Ishikawa (cell line): ENCODE measurements at regions not wholly inside any gene's neighbourhood (a gene's known extent, or its start where the extent isn't known, plus 50 kb on each side); places are given as distances from the start of the nearest gene placed in this dataset.

Experiments used
- CEBPB ChIP-seq: IDR thresholded peaks from 2 replicates; pipeline ENCODE4 v1.6.1; 2012
- CREB1 ChIP-seq: IDR thresholded peaks from 2 replicates; pipeline ENCODE4 v1.6.1; 2012; ENCODE audit warnings: low read depth
- EGR1 ChIP-seq: IDR thresholded peaks from 2 replicates; pipeline ENCODE4 v1.6.1; 2012
- EP300 ChIP-seq: IDR thresholded peaks from 2 replicates; pipeline ENCODE4 v1.6.1; 2012; ENCODE audit warnings: borderline replicate concordance
- FOXM1 ChIP-seq: IDR thresholded peaks from 2 replicates; pipeline ENCODE4 v1.6.1; 2012; ENCODE audit warnings: low read depth, borderline replicate concordance
- NFIC ChIP-seq: IDR thresholded peaks from 2 replicates; pipeline ENCODE4 v1.6.1; 2012
- RAD21 ChIP-seq: IDR thresholded peaks from 2 replicates; pipeline ENCODE4 v1.6.1; 2012; ENCODE audit warnings: low read depth
- TAF1 ChIP-seq: IDR thresholded peaks from 2 replicates; pipeline ENCODE4 v1.6.1; 2012; ENCODE audit warnings: low read depth, mild to moderate bottlenecking
- TCF12 ChIP-seq: IDR thresholded peaks from 2 replicates; pipeline ENCODE4 v1.6.1; 2012; ENCODE audit warnings: low read depth
- TEAD4 ChIP-seq: IDR thresholded peaks from 2 replicates; pipeline ENCODE4 v1.6.1; 2012
- YY1 ChIP-seq: IDR thresholded peaks from 2 replicates; pipeline ENCODE4 v1.6.1; 2012; ENCODE audit warnings: low read depth
- ZBTB7A ChIP-seq: IDR thresholded peaks from 2 replicates; pipeline ENCODE4 v1.6.1; 2012; ENCODE audit warnings: low read depth
- TF ChIP-seq, protein P1 (sequence below): IDR thresholded peaks from 2 replicates; pipeline ENCODE4 v1.6.1; 2012; ENCODE audit warnings: low read depth, mild to moderate bottlenecking
- TF ChIP-seq, protein P2 (sequence below): IDR thresholded peaks from 2 replicates; pipeline ENCODE4 v1.6.1; 2012
- TF ChIP-seq, protein P3 (sequence below): IDR thresholded peaks from 2 replicates; pipeline ENCODE4 v1.6.1; 2012

DNA sequence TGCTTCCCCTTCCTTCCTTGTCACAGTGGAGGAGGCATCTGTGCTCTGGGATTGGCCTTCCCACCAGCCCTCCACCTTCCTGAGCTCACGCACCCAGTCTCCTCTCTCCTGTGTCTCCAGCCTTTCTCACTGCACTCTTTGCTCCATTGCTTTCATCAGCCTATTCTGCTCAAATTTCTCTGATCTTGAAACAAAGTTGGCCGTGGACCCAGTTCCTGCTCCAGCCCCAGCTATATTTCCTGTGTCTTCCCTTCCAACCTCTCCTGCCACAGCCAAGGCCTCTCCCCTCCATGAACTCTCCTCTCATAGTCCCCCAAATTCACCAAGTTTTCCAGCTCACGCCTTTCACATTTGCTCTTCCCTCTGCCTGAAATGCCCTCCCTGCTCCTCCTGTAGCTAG, 226.6 kb upstream of the AGAP1 start:
- TF ChIP-seq TEAD4: no peak
- no peak for TF ChIP-seq EP300
- TF ChIP-seq CEBPB: no peak
- TF ChIP-seq FOXM1: no peak
- no peak for TF ChIP-seq YY1
- TF ChIP-seq, protein P1, sequence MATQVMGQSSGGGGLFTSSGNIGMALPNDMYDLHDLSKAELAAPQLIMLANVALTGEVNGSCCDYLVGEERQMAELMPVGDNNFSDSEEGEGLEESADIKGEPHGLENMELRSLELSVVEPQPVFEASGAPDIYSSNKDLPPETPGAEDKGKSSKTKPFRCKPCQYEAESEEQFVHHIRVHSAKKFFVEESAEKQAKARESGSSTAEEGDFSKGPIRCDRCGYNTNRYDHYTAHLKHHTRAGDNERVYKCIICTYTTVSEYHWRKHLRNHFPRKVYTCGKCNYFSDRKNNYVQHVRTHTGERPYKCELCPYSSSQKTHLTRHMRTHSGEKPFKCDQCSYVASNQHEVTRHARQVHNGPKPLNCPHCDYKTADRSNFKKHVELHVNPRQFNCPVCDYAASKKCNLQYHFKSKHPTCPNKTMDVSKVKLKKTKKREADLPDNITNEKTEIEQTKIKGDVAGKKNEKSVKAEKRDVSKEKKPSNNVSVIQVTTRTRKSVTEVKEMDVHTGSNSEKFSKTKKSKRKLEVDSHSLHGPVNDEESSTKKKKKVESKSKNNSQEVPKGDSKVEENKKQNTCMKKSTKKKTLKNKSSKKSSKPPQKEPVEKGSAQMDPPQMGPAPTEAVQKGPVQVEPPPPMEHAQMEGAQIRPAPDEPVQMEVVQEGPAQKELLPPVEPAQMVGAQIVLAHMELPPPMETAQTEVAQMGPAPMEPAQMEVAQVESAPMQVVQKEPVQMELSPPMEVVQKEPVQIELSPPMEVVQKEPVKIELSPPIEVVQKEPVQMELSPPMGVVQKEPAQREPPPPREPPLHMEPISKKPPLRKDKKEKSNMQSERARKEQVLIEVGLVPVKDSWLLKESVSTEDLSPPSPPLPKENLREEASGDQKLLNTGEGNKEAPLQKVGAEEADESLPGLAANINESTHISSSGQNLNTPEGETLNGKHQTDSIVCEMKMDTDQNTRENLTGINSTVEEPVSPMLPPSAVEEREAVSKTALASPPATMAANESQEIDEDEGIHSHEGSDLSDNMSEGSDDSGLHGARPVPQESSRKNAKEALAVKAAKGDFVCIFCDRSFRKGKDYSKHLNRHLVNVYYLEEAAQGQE: no peak

DNA sequence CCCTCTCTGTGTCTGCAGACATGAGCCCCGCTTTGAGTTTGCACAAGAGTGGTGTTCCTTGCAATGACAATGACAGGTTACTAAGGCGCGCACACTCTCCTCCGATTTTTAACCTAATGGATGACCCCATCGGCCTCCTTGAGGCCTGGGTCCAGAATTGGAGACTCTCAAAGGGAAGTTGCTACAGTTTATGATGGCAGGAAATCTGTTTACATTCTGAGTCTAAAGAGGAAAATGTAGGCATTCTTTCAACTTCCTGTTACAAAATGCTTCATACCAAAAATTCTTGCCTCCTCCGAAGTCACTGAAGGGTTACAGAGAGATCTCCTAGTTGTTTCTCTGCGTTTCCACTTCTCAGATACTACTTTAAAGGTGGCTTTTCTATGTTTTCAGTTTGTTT, 225.3 kb upstream of the AGAP1 start:
- TF ChIP-seq NFIC (no peak), TEAD4 (peak; percentile 80), EGR1 (no peak), RAD21 (no peak)
- TF ChIP-seq, protein P2, sequence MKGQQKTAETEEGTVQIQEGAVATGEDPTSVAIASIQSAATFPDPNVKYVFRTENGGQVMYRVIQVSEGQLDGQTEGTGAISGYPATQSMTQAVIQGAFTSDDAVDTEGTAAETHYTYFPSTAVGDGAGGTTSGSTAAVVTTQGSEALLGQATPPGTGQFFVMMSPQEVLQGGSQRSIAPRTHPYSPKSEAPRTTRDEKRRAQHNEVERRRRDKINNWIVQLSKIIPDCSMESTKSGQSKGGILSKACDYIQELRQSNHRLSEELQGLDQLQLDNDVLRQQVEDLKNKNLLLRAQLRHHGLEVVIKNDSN: no peak

DNA sequence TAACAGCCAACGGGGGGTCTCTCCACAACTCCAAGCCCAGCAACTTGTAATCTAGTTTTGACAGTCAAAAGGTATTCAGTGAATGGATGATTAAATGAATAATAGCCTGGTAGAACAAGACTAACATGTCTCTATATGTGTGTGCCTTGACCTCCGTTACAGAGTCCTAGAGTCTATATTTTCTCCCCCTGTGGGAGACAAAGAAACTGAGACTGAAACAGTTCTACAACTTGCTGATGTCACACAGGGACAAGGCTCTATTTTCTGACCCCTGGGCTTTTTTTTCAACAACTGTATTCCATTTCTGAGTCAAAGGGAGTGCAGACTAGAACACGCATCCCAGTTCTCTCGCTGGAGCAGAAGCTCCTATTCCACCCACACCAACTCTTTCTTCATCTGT, 223.6 kb upstream of the AGAP1 start:
- no peak for TF ChIP-seq FOXM1
- no peak for TF ChIP-seq EGR1
- no peak for TF ChIP-seq EP300
- TF ChIP-seq NFIC: no peak
- TF ChIP-seq TEAD4: no peak
- no peak for TF ChIP-seq CEBPB
- no peak for TF ChIP-seq TCF12
- TF ChIP-seq, protein P2: no peak
- no peak for TF ChIP-seq TAF1
- no peak for TF ChIP-seq ZBTB7A
- TF ChIP-seq, protein P3, sequence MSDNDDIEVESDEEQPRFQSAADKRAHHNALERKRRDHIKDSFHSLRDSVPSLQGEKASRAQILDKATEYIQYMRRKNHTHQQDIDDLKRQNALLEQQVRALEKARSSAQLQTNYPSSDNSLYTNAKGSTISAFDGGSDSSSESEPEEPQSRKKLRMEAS: no peak
- TF ChIP-seq RAD21: no peak
- no peak for TF ChIP-seq YY1
- TF ChIP-seq CREB1: no peak
- TF ChIP-seq, protein P1: no peak

DNA sequence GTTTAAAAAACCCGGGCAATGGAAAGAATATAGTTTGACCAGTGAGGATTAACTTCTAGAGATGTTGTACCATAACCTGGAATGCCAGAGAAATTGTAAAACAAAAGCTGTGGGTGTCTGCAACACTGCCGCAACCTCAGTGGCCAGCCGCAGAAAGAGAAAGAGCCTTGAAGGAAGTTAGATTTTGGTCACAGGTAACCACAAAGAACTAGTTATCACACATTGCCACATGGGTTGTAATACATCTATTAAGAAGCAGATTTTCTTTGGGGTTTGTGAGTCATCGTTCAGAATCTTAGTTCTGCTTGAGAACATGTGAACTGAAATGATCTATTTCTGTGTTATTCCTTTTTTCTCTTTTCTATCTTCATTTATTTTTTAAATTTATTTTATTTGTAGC, 222.9 kb upstream of the AGAP1 start:
- TF ChIP-seq ZBTB7A (no peak), EGR1 (no peak), TCF12 (no peak), TEAD4 (no peak), CREB1 (no peak), EP300 (no peak), RAD21 (no peak)
- TF ChIP-seq, protein P2: no peak
- TF ChIP-seq, protein P1: no peak

DNA sequence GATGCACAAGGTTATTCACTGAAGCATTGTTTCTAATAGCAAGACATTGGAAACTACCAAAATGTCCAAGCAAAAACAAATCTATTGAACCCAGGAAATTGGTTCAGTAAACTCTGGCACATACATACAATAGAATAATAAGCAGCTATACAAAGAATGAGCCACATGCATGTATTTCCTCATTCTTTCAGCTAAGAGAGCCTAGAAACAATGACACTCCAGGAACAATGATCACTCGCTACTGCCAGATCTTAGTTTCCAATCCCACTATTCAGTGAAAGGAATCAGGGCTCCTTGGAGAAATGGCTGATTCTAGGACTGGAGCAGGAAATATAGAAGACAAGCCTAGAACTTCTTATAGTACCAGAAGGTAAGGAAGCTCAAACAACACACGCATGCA, 221.9 kb upstream of the AGAP1 start:
- TF ChIP-seq CREB1 (no peak), EP300 (0 out of 2 replicates have a peak, but pooled peaks have one; percentile 40), TEAD4 (0 out of 2 replicates have a peak, but pooled peaks have one; percentile 43), YY1 (no peak)
- TF ChIP-seq, protein P3: 0 out of 2 replicates have a peak, but pooled peaks have one; percentile 20
